Activated naive CD8-positive, alpha-beta T cell treated with anti-CD3 and anti-CD28 coated beads, Interleukin-2, amount 50 U/mL, for 24 hours (primary cell): ENCODE measurements at regions not wholly inside any gene's neighbourhood (a gene's known extent, or its start where the extent isn't known, plus 50 kb on each side); places are given as distances from the start of the nearest gene placed in this dataset.

Source experiments
- ATAC-seq: fragments of 150-1000 bp; cut with Tn5 transposase; one replicate; pipeline ENCODE4 v1.10.0; 2021
- DNase-seq: peaks from one replicate; pipeline ENCODE4 v3.0.0; 2021
- H3K27ac Mint-ChIP-seq: one replicate; pipeline ENCODE4 v1.8.0; 2021; ENCODE audit warnings: mild to moderate bottlenecking, mixed read lengths
- H3K27me3 Mint-ChIP-seq: one replicate; pipeline ENCODE4 v1.8.0; 2021; ENCODE audit warnings: mixed read lengths
- H3K36me3 Mint-ChIP-seq: one replicate; pipeline ENCODE4 v1.8.0; 2021; ENCODE audit warnings: low read depth, mixed read lengths
- H3K4me1 Mint-ChIP-seq: one replicate; pipeline ENCODE4 v1.8.0; 2021; ENCODE audit warnings: mixed read lengths
- H3K4me3 Mint-ChIP-seq: one replicate; pipeline ENCODE4 v1.8.0; 2021; ENCODE audit warnings: mild to moderate bottlenecking, moderate library complexity, mixed read lengths
- H3K9me3 Mint-ChIP-seq: one replicate; pipeline ENCODE4 v1.8.0; 2021; ENCODE audit warnings: mixed read lengths

GRCh38 chr3:182464513-182465145 is 328.7 kb upstream of the ATP11B start:
- ATAC-seq: no peak
- H3K4me1 Mint-ChIP-seq: no peaks in the 10 kb centered on the region
- no peaks in the 10 kb centered on the region for H3K36me3 Mint-ChIP-seq
- no peaks in the 10 kb centered on the region for H3K27me3 Mint-ChIP-seq
- no peak overlapping the region for H3K4me3 Mint-ChIP-seq
- H3K27ac Mint-ChIP-seq: no peak overlapping the region
- no peak for DNase-seq
- H3K9me3 Mint-ChIP-seq: peaks cover 10% of the 10 kb centered on the region

DNA sequence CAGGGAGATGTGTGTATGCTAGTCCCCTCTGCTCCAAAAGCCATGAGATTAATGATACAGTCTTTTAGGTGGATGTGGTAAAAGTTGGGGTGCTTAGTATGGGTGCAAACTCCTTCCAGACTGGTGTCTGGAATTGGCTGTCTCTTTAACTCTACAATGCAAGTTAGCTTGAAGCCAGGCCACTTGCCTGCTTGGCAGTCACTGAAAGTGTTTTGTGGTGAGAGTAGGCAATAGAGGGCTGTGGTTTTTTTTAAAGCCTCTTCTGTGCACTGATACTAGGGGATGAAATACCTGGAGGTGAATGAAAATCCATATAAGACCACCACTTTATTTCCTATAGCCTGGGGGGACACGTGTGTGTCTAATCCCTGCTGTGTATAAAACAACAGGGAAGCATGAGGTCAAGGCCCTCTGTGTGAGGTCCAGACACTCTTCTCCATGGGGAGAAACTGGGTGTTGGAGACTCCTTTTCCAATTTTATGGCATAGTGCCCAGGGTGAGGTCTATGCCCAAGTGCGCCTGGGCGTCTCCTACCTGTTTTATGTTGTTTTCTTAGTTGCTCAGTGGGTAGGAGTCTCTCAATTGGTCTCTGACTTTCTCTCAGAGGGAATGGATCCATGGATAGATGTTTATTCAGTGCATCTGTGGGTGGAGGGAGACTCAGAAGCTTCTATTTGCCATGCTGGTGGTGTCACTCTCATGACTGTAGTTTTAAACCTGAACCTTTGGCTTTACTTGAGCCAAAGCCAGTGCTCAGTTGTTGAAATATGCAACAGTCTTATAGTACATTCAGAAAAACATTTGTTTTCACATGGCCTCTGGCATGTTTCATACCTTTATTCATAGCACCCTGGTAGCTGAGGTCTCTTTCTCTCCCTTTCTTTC is 327.8 kb upstream of the ATP11B start:
- Mint-ChIP-seq H3K36me3 (no peaks in the 10 kb centered on the region), H3K27ac (no peak overlapping the region), H3K27me3 (peaks cover 2% of the 10 kb centered on the region), H3K4me1 (no peaks in the 10 kb centered on the region), H3K4me3 (no peak overlapping the region), H3K9me3 (peaks cover 10% of the 10 kb centered on the region)
- ATAC-seq: no peak
- no peak for DNase-seq

DNA sequence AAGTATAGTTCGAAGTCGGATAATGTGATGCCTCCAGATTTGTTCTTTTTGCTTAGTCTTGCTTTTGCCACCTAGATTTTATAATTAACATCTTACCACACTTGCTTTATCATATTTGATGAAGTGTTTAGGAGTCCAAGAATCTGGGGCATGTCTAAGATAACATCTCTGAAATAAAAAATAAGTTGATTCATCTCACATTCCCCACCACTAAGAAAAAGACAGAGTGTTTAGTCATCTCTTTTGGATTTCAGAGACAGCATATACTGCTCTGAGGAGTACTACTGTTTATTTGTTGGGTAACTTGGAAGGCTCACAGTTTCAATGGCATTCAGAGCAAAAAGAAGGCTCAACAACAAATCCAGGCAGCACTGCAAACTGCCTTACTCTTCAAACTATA is 324.2 kb upstream of the ATP11B start:
- H3K27ac Mint-ChIP-seq: no peak overlapping the region
- ATAC-seq: no peak
- no peak for DNase-seq
- H3K4me1 Mint-ChIP-seq: no peaks in the 10 kb centered on the region
- peaks cover 2% of the 10 kb centered on the region for H3K27me3 Mint-ChIP-seq
- H3K9me3 Mint-ChIP-seq: peaks cover 7% of the 10 kb centered on the region
- H3K4me3 Mint-ChIP-seq: no peak overlapping the region
- H3K36me3 Mint-ChIP-seq: no peaks in the 10 kb centered on the region

- no peak overlapping the region for H3K4me3 Mint-ChIP-seq
- H3K27me3 Mint-ChIP-seq: peaks cover 2% of the 10 kb centered on the region
- no peaks in the 10 kb centered on the region for H3K4me1 Mint-ChIP-seq
- DNase-seq: no peak
- no peak for ATAC-seq
- H3K36me3 Mint-ChIP-seq: no peaks in the 10 kb centered on the region
- no peak overlapping the region for H3K27ac Mint-ChIP-seq
- peaks cover 7% of the 10 kb centered on the region for H3K9me3 Mint-ChIP-seq
Measured at GRCh38 chr3:182470187-182470586, 323.1 kb upstream of the ATP11B start.

- no peak for DNase-seq
- no peaks in the 10 kb centered on the region for H3K36me3 Mint-ChIP-seq
- H3K27ac Mint-ChIP-seq: no peak overlapping the region
- peaks cover 2% of the 10 kb centered on the region for H3K27me3 Mint-ChIP-seq
- peaks cover 7% of the 10 kb centered on the region for H3K9me3 Mint-ChIP-seq
- no peak for ATAC-seq
- H3K4me3 Mint-ChIP-seq: no peak overlapping the region
- no peaks in the 10 kb centered on the region for H3K4me1 Mint-ChIP-seq
Measured at GRCh38 chr3:182473191-182473710, 320.1 kb upstream of the ATP11B start.

- no peaks in the 10 kb centered on the region for H3K4me1 Mint-ChIP-seq
- H3K36me3 Mint-ChIP-seq: no peaks in the 10 kb centered on the region
- no peaks in the 10 kb centered on the region for H3K9me3 Mint-ChIP-seq
- no peak overlapping the region for H3K4me3 Mint-ChIP-seq
- no peak for DNase-seq
- H3K27me3 Mint-ChIP-seq: no peaks in the 10 kb centered on the region
- ATAC-seq: no peak
- no peak overlapping the region for H3K27ac Mint-ChIP-seq
Measured at GRCh38 chr3:182478369-182478768, 314.9 kb upstream of the ATP11B start.

DNA sequence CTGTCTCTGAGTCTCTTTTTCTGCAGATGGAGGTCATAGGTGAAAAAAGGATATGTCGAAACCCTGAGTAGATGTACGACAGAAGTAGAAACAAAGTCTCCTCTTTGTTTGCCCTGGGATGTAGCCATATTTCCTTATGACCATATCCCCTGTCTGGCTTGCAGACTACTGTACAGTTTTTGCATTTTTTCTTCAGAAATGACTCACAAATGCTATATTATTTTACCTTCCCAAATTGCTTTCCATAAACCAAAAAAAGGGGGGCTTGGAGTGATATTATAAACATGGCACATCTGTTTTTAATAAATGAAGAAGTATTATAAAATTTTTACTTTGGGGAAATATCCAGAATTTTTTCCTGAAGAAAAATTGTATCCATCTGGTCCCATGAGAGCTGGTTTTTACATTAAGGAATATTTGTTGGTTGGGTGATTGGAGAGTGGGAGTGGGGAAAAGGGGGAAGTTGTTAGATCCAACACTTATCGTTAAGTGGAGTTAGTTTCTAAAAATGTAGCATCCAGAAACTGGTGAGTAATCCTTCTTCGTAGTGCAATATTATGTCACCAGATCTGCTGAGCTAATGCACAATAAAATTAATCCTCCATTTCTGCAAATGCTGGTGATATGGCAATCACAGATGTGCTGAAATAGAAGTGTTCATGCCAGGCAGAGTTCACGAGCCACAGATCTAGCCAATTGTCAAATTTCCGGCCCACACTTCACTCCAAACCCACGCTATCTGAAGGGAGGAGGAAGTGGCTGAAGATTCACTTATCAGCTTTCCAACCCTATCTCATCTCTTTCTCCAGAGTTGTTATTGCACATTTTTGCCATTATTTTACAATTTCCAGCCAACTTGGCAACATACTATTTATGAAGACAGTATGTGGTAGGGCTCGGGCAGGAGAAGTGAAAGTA is 313.6 kb upstream of the ATP11B start:
- DNase-seq: no peak
- Mint-ChIP-seq H3K27me3 (no peaks in the 10 kb centered on the region), H3K9me3 (no peaks in the 10 kb centered on the region), H3K36me3 (no peaks in the 10 kb centered on the region), H3K4me1 (no peaks in the 10 kb centered on the region), H3K27ac (no peak overlapping the region), H3K4me3 (no peak overlapping the region)
- no peak for ATAC-seq

DNA sequence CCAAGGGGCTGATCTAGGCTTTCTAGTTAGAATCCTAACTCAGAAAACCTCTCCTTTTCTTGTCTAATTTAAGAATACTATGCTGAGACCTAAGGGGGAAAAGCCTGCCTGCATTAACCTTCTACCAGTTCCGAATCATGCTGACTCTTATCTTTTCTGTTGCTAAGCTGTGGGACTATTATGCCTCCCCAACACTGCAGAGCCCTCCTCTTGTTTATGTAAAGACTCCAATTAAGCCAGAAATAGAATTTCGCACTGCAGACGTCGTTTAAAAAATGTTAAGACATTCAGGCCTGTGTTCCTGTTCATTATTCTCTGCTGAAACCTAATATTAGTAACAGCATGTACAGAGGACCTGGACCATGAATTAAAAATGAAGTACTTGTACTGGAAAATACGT is 310.6 kb upstream of the ATP11B start:
- no peaks in the 10 kb centered on the region for H3K36me3 Mint-ChIP-seq
- H3K4me3 Mint-ChIP-seq: no peak overlapping the region
- no peaks in the 10 kb centered on the region for H3K27me3 Mint-ChIP-seq
- ATAC-seq (no peak), DNase-seq (no peak)
- no peak overlapping the region for H3K27ac Mint-ChIP-seq
- no peaks in the 10 kb centered on the region for H3K4me1 Mint-ChIP-seq
- H3K9me3 Mint-ChIP-seq: no peaks in the 10 kb centered on the region

- H3K9me3 Mint-ChIP-seq: no peaks in the 10 kb centered on the region
- H3K4me3 Mint-ChIP-seq: no peak overlapping the region
- H3K36me3 Mint-ChIP-seq: no peaks in the 10 kb centered on the region
- DNase-seq (no peak), ATAC-seq (no peak)
- no peaks in the 10 kb centered on the region for H3K27me3 Mint-ChIP-seq
- H3K27ac Mint-ChIP-seq: no peak overlapping the region
- no peaks in the 10 kb centered on the region for H3K4me1 Mint-ChIP-seq
Measured at GRCh38 chr3:182484682-182485081, 308.6 kb upstream of the ATP11B start.

- no peak for DNase-seq
- Mint-ChIP-seq H3K4me3 (no peak overlapping the region), H3K27ac (no peak overlapping the region), H3K9me3 (no peaks in the 10 kb centered on the region), H3K27me3 (no peaks in the 10 kb centered on the region), H3K4me1 (no peaks in the 10 kb centered on the region), H3K36me3 (no peaks in the 10 kb centered on the region)
- no peak for ATAC-seq
Measured at GRCh38 chr3:182485301-182485700, 308.0 kb upstream of the ATP11B start.

GRCh38 chr3:182486463-182486862 is 306.8 kb upstream of the ATP11B start:
- ATAC-seq (no peak), DNase-seq (no peak)
- Mint-ChIP-seq H3K36me3 (no peaks in the 10 kb centered on the region), H3K4me1 (no peaks in the 10 kb centered on the region), H3K4me3 (no peak overlapping the region), H3K27ac (no peak overlapping the region), H3K9me3 (no peaks in the 10 kb centered on the region), H3K27me3 (no peaks in the 10 kb centered on the region)

GRCh38 chr3:182487143-182487542 is 306.2 kb upstream of the ATP11B start:
- H3K27ac Mint-ChIP-seq: no peak overlapping the region
- no peak for ATAC-seq
- no peak overlapping the region for H3K4me3 Mint-ChIP-seq

GRCh38 chr3:182487611-182488010 is 305.7 kb upstream of the ATP11B start:
- Mint-ChIP-seq H3K4me1 (no peaks in the 10 kb centered on the region), H3K27ac (no peak overlapping the region), H3K4me3 (no peak overlapping the region), H3K9me3 (no peaks in the 10 kb centered on the region), H3K27me3 (no peaks in the 10 kb centered on the region), H3K36me3 (no peaks in the 10 kb centered on the region)
- no peak for DNase-seq
- no peak for ATAC-seq

More at GRCh38 chr3:182487143-182487542, 306.2 kb upstream of the ATP11B start:
- no peak for DNase-seq
- Mint-ChIP-seq H3K9me3 (no peaks in the 10 kb centered on the region), H3K27me3 (no peaks in the 10 kb centered on the region), H3K4me1 (no peaks in the 10 kb centered on the region), H3K36me3 (no peaks in the 10 kb centered on the region)

DNA sequence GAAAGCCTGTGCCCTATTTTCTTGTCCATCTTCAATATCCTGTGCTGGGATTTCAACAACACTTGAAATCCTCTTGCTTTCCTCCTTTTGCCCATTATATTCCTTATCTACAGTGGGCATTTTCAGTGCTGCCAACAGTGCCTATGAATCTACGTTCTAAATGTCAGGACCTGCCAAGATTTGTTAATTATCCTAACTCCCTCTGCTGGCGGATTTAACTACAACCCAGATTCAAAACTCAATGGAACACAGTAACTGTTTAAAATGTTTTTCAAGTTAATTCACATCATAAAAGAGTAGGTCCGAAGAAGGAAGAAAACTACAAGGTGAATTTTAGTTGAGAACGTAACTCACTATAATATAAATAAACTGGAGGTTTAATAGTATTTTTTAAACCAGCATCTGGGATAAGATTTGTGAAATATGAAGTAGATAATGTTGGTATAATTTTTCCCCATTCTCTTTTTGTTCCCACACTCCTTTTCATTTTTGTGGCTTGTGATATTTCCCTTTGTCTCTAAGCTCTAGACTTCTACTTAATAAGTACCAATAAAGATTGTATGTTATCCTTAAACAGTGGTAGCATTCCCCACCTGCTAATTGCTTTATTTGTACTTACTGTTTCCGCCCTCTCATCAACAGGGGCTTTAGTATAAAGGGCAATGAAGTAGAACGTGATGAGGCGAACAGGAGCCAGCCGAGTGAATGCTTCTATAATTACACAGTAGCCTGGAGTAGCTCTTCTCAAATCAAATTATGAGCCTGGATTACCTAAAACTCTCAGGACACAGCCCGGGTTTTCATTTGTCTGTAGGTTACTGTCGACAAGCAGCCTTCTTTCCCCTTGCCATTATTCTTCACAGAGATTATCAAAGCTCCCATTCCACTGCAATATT is 302.5 kb upstream of the ATP11B start:
- no peaks in the 10 kb centered on the region for H3K27me3 Mint-ChIP-seq

More for the DNA sequence above, 302.5 kb upstream of the ATP11B start:
- DNase-seq: no peak
- H3K36me3 Mint-ChIP-seq: no peaks in the 10 kb centered on the region
- no peak overlapping the region for H3K4me3 Mint-ChIP-seq
- ATAC-seq: no peak
- H3K9me3 Mint-ChIP-seq: no peaks in the 10 kb centered on the region
- no peaks in the 10 kb centered on the region for H3K4me1 Mint-ChIP-seq
- H3K27ac Mint-ChIP-seq: no peak overlapping the region
